Spleen (tissue), 7 donors: ENCODE measurements at regions not wholly inside any gene's neighbourhood (a gene's known extent, or its start where the extent isn't known, plus 50 kb on each side); places are given as distances from the start of the nearest gene placed in this dataset.

Source experiments
- POLR2A ChIP-seq, 3 donors: fragments of 450-650 bp; IDR thresholded peaks; one replicate each; pipeline ENCODE4 v1.5.1; 2017; ENCODE audit warnings: antibody characterized with exemption in 3 of 3, mild to moderate bottlenecking in 1 of 3
- TF ChIP-seq, protein P1 (sequence below), 11 experiments: fragments of 200-600 bp in 7 of 11; fragments of 450-650 bp in 4 of 11; sonication (generic) in 4 of 11; IDR thresholded peaks in 8 of 11; conservative IDR thresholded peaks in 3 of 11; 1 replicate in 7 of 11; 2 replicates in 4 of 11; pipeline versions ENCODE4 v1.4.0 to v1.8.0; 2016 to 2021; ENCODE audit warnings: antibody characterized with exemption in 11 of 11, inconsistent platforms in 4 of 11, mild to moderate bottlenecking in 1 of 11
- donor health status: DM: no; HTN: no; CAD: no; lungs with moderate emphysema.
- donor health status: DM: no; HTN: no; CAD: no.
- donor health status: DM: no; HTN: no; CAD: no.

GRCh38 chr4:41327770-41328169 lies 71.0 kb downstream of the UCHL1 start:
- TF ChIP-seq, protein P1, sequence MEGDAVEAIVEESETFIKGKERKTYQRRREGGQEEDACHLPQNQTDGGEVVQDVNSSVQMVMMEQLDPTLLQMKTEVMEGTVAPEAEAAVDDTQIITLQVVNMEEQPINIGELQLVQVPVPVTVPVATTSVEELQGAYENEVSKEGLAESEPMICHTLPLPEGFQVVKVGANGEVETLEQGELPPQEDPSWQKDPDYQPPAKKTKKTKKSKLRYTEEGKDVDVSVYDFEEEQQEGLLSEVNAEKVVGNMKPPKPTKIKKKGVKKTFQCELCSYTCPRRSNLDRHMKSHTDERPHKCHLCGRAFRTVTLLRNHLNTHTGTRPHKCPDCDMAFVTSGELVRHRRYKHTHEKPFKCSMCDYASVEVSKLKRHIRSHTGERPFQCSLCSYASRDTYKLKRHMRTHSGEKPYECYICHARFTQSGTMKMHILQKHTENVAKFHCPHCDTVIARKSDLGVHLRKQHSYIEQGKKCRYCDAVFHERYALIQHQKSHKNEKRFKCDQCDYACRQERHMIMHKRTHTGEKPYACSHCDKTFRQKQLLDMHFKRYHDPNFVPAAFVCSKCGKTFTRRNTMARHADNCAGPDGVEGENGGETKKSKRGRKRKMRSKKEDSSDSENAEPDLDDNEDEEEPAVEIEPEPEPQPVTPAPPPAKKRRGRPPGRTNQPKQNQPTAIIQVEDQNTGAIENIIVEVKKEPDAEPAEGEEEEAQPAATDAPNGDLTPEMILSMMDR (IDR thresholded peaks at IDR 0.05 in 8 of 11, conservative IDR thresholded peaks at IDR 0.05 in 3 of 11): no peak
- TF ChIP-seq POLR2A (IDR thresholded peaks at IDR 0.05): no peak
